Aorta (tissue), 5 donors: ENCODE measurements at regions not wholly inside any gene's neighbourhood (a gene's known extent, or its start where the extent isn't known, plus 50 kb on each side); places are given as distances from the start of the nearest gene placed in this dataset.

Experiments
- ATAC-seq: fragments of 200-7000 bp; cut with Tn5 transposase; one replicate; pipeline ENCODE4 v1.9.1; 2022; ENCODE audit warnings: moderate library complexity; ENCODE audit not compliant: low FRiP score
- DNase-seq, 2 donors: peaks; one replicate each; pipeline ENCODE4 v3.0.0-alpha.2; 2020
- H3K27ac ChIP-seq, 2 donors: one replicate each; pipeline ENCODE4 v1.5.1; 2013; ENCODE audit warnings: low read length in 2 of 2, mild to moderate bottlenecking in 2 of 2, moderate library complexity in 2 of 2, control low read depth in 1 of 2, inconsistent platforms in 1 of 2, low read depth in 1 of 2
- H3K27me3 ChIP-seq, 2 donors: one replicate each; pipeline ENCODE4 v1.6.1; 2013; ENCODE audit warnings: control low read depth in 1 of 2, low read length in 1 of 2, mild to moderate bottlenecking in 1 of 2, moderate library complexity in 1 of 2; ENCODE audit not compliant: insufficient read depth in 2 of 2, control insufficient read depth in 1 of 2
- H3K36me3 ChIP-seq, 2 donors: one replicate each; pipeline ENCODE4 v1.6.1; 2013; ENCODE audit warnings: control low read depth in 1 of 2, low read length in 1 of 2, mild to moderate bottlenecking in 1 of 2; ENCODE audit not compliant: insufficient read depth in 2 of 2, control insufficient read depth in 1 of 2
- H3K4me1 ChIP-seq, 2 donors: one replicate each; pipeline ENCODE4 v1.6.1; 2013; ENCODE audit warnings: low read length in 2 of 2, control low read depth in 1 of 2, mild to moderate bottlenecking in 1 of 2, moderate library complexity in 1 of 2; ENCODE audit not compliant: insufficient read depth in 2 of 2, control insufficient read depth in 1 of 2
- H3K4me3 ChIP-seq, 2 donors: one replicate each; pipeline ENCODE4 v1.5.1; 2013; ENCODE audit warnings: low read length in 2 of 2, control low read depth in 1 of 2, mild to moderate bottlenecking in 1 of 2
- H3K9me3 ChIP-seq: one replicate; pipeline ENCODE4 v1.6.1; 2013; ENCODE audit warnings: mild to moderate bottlenecking, low read length; ENCODE audit not compliant: control insufficient read depth
- WGBS, 2 donors: extraction: QIAGEN DNeasy Blood & Tissue Kit; methylation state at CpG; one replicate each; pipeline ENCODE4 v1.1.7; 2013; 5-methylcytosine and 5-hydroxymethylcytosine counted together
- intact Hi-C, 2 donors: fragments of 100-400 bp; cut with DNase I; formaldehyde crosslinking; loops; one replicate each; pipeline versions ENCODE4 v1.14.2 to v1.15.0; 2022
- donor health status: healthy with polysubstance abuse.
- donor health status: Bipolar disorder and iron deficiency.
- donor health status: DM: no; HTN: no; CAD: no.
- donor health status: DM: no; HTN: no; CAD: no.
- donor health status: DM: yes; HTN: yes; CAD: no.

DNA sequence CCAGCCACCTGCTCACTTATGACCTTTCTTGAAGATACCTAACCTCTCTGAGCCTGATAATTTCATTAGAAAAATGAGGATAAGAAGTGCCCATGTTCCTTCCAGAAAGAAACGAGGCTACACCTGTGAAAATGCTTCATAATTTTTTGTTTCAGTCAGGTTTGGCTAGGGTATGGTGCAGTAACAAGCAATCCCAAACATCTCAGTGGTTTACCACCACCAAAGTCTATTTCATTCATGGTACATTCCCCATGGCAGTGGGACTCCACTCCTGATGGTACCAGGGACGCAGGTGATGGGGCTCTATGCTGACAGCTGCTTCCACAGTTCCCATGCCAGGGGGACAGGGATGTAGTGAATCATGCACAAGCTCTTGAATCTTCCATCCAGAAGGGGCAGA, 147.6 kb upstream of the CES5A start:
- H3K27me3 ChIP-seq = peaks cover 0 to 1% of the 10 kb centered on the region in 2 donors
- no peaks in the 10 kb centered on the region for H3K9me3 ChIP-seq
- no peak for DNase-seq
- H3K4me3 ChIP-seq = no peak overlapping the region
- intact Hi-C loops = no loop called here
- H3K27ac ChIP-seq = no peak overlapping the region
- no peaks in the 10 kb centered on the region for H3K36me3 ChIP-seq
- no peak for ATAC-seq
- H3K4me1 ChIP-seq = no peaks in the 10 kb centered on the region
- 40 to 42% methylated on average over 2 of the region's 2 CpGs for WGBS, 2 donors

GRCh38 chr16:56019274-56019673, 144.1 kb upstream of the CES5A start:
- ATAC-seq = no peak

GRCh38 chr16:56013962-56014552, 138.9 kb upstream of the CES5A start:
- WGBS, 2 donors = 19 to 21% methylated on average over 6 of the region's 6 CpGs
- DNase-seq (peak in 1 of 2 donors; percentile 52), ATAC-seq (no peak)
- no peaks in the 10 kb centered on the region for H3K4me1 ChIP-seq
- H3K9me3 ChIP-seq = peaks cover 2% of the 10 kb centered on the region
- H3K27me3 ChIP-seq = peaks cover 0 to 2% of the 10 kb centered on the region in 2 donors
- H3K36me3 ChIP-seq = no peaks in the 10 kb centered on the region
- no peak overlapping the region for H3K4me3 ChIP-seq
- intact Hi-C loops = no loop called here
- no peak overlapping the region for H3K27ac ChIP-seq

More at GRCh38 chr16:56019274-56019673, 144.1 kb upstream of the CES5A start:
- Histone ChIP-seq H3K4me1 (no peaks in the 10 kb centered on the region), H3K4me3 (no peak overlapping the region), H3K27me3 (peaks cover 0 to 2% of the 10 kb centered on the region in 2 donors), H3K27ac (no peak overlapping the region), H3K9me3 (peaks cover 2% of the 10 kb centered on the region), H3K36me3 (no peaks in the 10 kb centered on the region)
- intact Hi-C loops = no loop called here
- no peak for DNase-seq

DNA sequence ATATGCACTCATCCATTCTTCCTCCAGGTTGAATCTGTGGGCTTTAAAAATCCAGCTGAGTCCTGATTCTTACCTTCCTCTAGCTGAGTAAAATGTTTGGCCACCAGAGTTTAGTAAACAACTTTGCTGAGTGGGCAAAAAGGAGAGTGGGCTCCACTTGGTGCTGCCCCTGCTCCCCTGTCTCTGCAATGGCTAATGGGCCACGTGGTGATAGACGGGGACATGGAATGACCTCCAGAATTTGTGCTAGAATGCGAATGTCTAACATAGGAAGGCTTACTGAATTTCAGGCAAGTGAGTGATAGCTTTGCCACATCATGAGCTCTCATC, 137.3 kb upstream of the CES5A start:
- 60 to 70% methylated on average over 3 of the region's 3 CpGs for WGBS, 2 donors

DNA sequence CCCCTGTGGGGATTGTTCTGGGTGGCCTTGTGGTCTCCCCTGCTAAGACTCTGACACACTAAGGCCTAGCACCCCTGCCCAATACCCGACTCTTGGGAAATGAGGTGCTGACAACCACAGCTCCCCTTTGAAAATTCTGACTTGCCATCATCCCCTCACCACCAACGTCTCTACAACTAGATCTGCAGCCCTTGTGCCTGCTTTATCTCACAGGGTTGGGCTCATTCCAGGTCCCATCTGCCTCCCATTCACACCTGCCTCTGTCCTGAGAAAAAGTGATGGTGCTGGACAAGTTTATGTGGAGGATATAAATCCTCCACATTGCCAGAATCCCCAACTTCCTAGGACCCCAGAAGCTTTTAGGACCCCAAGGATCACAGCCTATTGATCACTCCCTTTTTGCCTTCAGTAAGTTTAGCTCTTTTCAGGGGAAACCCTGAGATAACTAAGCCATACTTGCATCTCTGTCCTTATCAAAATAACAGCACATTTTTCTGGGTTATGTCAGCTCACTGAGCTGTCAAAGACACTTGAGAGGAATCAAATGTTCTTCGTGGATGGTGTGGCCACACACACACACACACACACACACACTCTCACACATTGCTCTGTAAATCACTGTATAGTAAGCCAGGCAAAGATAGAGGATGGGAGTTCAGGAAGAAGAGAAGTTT, 136.8 kb upstream of the CES5A start:
- Histone ChIP-seq H3K27me3 (peaks cover 0 to 2% of the 10 kb centered on the region in 2 donors), H3K9me3 (peaks cover 2% of the 10 kb centered on the region), H3K27ac (no peak overlapping the region), H3K4me1 (no peaks in the 10 kb centered on the region), H3K36me3 (no peaks in the 10 kb centered on the region), H3K4me3 (no peak overlapping the region)
- WGBS, 2 donors = 44 to 63% methylated on average over 3 of the region's 3 CpGs
- no peak for DNase-seq
- intact Hi-C loops = no loop called here
- ATAC-seq = no peak

More for the DNA sequence above, 137.3 kb upstream of the CES5A start:
- no peak for ATAC-seq
- peaks cover 0 to 2% of the 10 kb centered on the region in 2 donors for H3K27me3 ChIP-seq
- H3K27ac ChIP-seq = no peak overlapping the region
- intact Hi-C loops = no loop called here
- H3K4me1 ChIP-seq = no peaks in the 10 kb centered on the region
- H3K36me3 ChIP-seq = no peaks in the 10 kb centered on the region
- DNase-seq = no peak
- no peak overlapping the region for H3K4me3 ChIP-seq
- H3K9me3 ChIP-seq = peaks cover 2% of the 10 kb centered on the region

- Histone ChIP-seq H3K4me1 (no peaks in the 10 kb centered on the region), H3K36me3 (no peaks in the 10 kb centered on the region), H3K27me3 (no peaks in the 10 kb centered on the region), H3K27ac (no peak overlapping the region), H3K4me3 (no peak overlapping the region), H3K9me3 (no peaks in the 10 kb centered on the region)
- ATAC-seq (no peak), DNase-seq (no peak)
- WGBS, 2 donors = 52% methylated on average over 1 of the region's 1 CpG
- intact Hi-C loops = no loop called here
Measured at GRCh38 chr16:56005958-56006357, 130.8 kb upstream of the CES5A start.

- Histone ChIP-seq H3K4me1 (no peaks in the 10 kb centered on the region), H3K27ac (no peak overlapping the region), H3K27me3 (no peaks in the 10 kb centered on the region), H3K4me3 (no peak overlapping the region), H3K36me3 (no peaks in the 10 kb centered on the region), H3K9me3 (no peaks in the 10 kb centered on the region)
- DNase-seq (no peak), ATAC-seq (no peak)
- intact Hi-C loops = no loop called here
- 27 to 48% methylated on average over 1 of the region's 1 CpG for WGBS, 2 donors
Measured at GRCh38 chr16:55999683-56000082, 124.5 kb upstream of the CES5A start.

- Histone ChIP-seq H3K27me3 (no peaks in the 10 kb centered on the region), H3K4me1 (no peaks in the 10 kb centered on the region), H3K27ac (no peak overlapping the region), H3K4me3 (no peak overlapping the region), H3K36me3 (no peaks in the 10 kb centered on the region), H3K9me3 (no peaks in the 10 kb centered on the region)
- WGBS, 2 donors = 80 to 82% methylated on average over 3 of the region's 3 CpGs
- DNase-seq (no peak), ATAC-seq (no peak)
- intact Hi-C loops = no loop called here
Measured at GRCh38 chr16:55993088-55993487, 117.9 kb upstream of the CES5A start.

- no peaks in the 10 kb centered on the region for H3K9me3 ChIP-seq
- no peaks in the 10 kb centered on the region for H3K4me1 ChIP-seq
- 32 to 41% methylated on average over 1 of the region's 1 CpG for WGBS, 2 donors
- no peaks in the 10 kb centered on the region for H3K27me3 ChIP-seq
- no peak overlapping the region for H3K27ac ChIP-seq
- intact Hi-C loops = no loop called here
- no peaks in the 10 kb centered on the region for H3K36me3 ChIP-seq
- ATAC-seq (no peak), DNase-seq (no peak)
- no peak overlapping the region for H3K4me3 ChIP-seq
Measured at GRCh38 chr16:55992551-55992950, 117.4 kb upstream of the CES5A start.
